HEK293T (cell line): ENCODE measurements at regions not wholly inside any gene's neighbourhood (a gene's known extent, or its start where the extent isn't known, plus 50 kb on each side); places are given as distances from the start of the nearest gene placed in this dataset.
"Not testable (repeated sequence)": the region's sequence is repeated elsewhere in the genome, so short reads cannot be mapped to it uniquely, and the experiment has no call there.

ENCODE experiments used
- CTCF ChIA-PET: fragments of 350-600 bp; formaldehyde crosslinking; extraction: SDS; loops from one replicate; lab custom pipeline; 2021; ENCODE audit warnings: antibody characterized with exemption, inconsistent platforms; lab: Yijun Ruan, JAX
- POLR2A ChIA-PET: fragments of 350-600 bp; formaldehyde crosslinking; extraction: SDS; loops from one replicate; lab custom pipeline; 2020; ENCODE audit warnings: antibody characterized with exemption, inconsistent platforms; lab: Yijun Ruan, JAX
- DNase-seq: peaks from one replicate; pipeline ENCODE4 v3.0.0; 2012; ENCODE audit warnings: mixed read lengths; ENCODE audit errors: extremely low spot score
- ARNT ChIP-seq: fragments of 450-650 bp; IDR thresholded peaks from 2 replicates; pipeline ENCODE4 v1.6.1; 2017; ENCODE audit warnings: mild to moderate bottlenecking
- BHLHE40 ChIP-seq: fragments of 450-650 bp; IDR thresholded peaks from 2 replicates; pipeline ENCODE4 v1.6.1; 2016; ENCODE audit warnings: mild to moderate bottlenecking, moderate library complexity, borderline replicate concordance
- CTBP1 ChIP-seq: fragments of 450-650 bp; IDR thresholded peaks from 2 replicates; pipeline ENCODE4 v1.6.1; 2016; ENCODE audit warnings: borderline replicate concordance
- ELF4 ChIP-seq: fragments of 450-650 bp; IDR thresholded peaks from 2 replicates; pipeline ENCODE4 v1.6.1; 2017; ENCODE audit warnings: antibody characterized with exemption
- FOXA1 ChIP-seq: fragments of 450-650 bp; IDR thresholded peaks from 2 replicates; pipeline ENCODE4 v1.6.1; 2016; ENCODE audit warnings: mild to moderate bottlenecking
- FOXK2 ChIP-seq: fragments of 450-650 bp; IDR thresholded peaks from 2 replicates; pipeline ENCODE4 v1.6.1; 2016; ENCODE audit warnings: mild to moderate bottlenecking
- FOXM1 ChIP-seq: fragments of 450-650 bp; IDR thresholded peaks from 2 replicates; pipeline ENCODE4 v1.6.1; 2017; ENCODE audit warnings: mild to moderate bottlenecking, borderline replicate concordance
- HDGF ChIP-seq: fragments of 450-650 bp; IDR thresholded peaks from 2 replicates; pipeline ENCODE4 v1.6.1; 2017; ENCODE audit warnings: antibody characterized with exemption, borderline replicate concordance
- L3MBTL2 ChIP-seq: fragments of 450-650 bp; conservative IDR thresholded peaks from 2 replicates; pipeline ENCODE4 v1.6.1; 2016; ENCODE audit warnings: mild to moderate bottlenecking
- LEF1 ChIP-seq: fragments of 450-650 bp; IDR thresholded peaks from 2 replicates; pipeline ENCODE4 v1.6.1; 2017; ENCODE audit warnings: mild to moderate bottlenecking, borderline replicate concordance
- NFRKB ChIP-seq: fragments of 450-650 bp; IDR thresholded peaks from 2 replicates; pipeline ENCODE4 v1.6.1; 2016; ENCODE audit warnings: mild to moderate bottlenecking, moderate library complexity
- SP1 ChIP-seq: fragments of 450-650 bp; IDR thresholded peaks from 2 replicates; pipeline ENCODE4 v1.6.1; 2017
- SUZ12 ChIP-seq: fragments of 450-650 bp; IDR thresholded peaks from 2 replicates; pipeline ENCODE4 v1.6.1; 2016; ENCODE audit warnings: mild to moderate bottlenecking
- TARDBP ChIP-seq: fragments of 450-650 bp; IDR thresholded peaks from 2 replicates; pipeline ENCODE4 v1.6.1; 2016
- ZNF384 ChIP-seq: fragments of 450-650 bp; IDR thresholded peaks from 2 replicates; pipeline ENCODE4 v1.6.1; 2016
- TF ChIP-seq, protein P1 (sequence below): fragments of 450-650 bp; IDR thresholded peaks from 2 replicates; pipeline ENCODE4 v1.6.1; 2016

DNA sequence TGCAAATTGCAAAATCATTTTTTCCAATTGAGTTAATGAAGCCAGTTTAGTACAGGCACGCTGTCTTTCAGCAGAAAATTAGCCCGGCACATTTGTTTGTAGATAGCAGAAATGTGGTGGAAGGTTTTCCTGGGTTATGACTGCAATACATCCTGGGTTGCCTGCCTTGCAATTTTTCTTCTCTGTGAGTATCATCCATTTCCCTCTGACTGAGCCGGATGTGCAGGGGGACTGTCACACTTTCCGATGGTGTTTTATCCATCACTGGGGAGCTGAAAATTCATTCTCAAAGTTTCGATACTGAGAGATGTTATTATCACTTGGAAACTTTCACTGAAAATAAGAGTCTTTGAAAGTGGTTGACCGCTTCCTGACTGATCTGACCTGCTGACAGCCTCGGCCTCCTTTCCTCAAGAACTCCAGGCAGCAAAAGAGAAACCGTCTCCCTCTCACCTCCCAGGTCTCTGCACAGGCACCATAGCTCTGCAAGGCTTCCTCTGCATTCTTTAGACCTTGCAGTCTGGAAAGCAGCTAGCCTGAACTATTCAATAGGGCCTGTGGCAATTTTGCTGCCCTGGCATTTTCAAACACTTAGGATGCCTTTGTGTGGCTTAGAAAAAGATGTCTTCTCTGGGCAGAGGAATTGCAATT, 320.8 kb upstream of the NRP1 start:
- DNase-seq = no peak
- ChIA-PET CTCF (no interaction called here), POLR2A (no interaction called here)
- TF ChIP-seq L3MBTL2 = no peak
- TF ChIP-seq, protein P1, sequence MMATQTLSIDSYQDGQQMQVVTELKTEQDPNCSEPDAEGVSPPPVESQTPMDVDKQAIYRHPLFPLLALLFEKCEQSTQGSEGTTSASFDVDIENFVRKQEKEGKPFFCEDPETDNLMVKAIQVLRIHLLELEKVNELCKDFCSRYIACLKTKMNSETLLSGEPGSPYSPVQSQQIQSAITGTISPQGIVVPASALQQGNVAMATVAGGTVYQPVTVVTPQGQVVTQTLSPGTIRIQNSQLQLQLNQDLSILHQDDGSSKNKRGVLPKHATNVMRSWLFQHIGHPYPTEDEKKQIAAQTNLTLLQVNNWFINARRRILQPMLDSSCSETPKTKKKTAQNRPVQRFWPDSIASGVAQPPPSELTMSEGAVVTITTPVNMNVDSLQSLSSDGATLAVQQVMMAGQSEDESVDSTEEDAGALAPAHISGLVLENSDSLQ = no peak
- no peak for TF ChIP-seq NFRKB
- TF ChIP-seq FOXA1 = no peak
- no peak for TF ChIP-seq ZNF384

DNA sequence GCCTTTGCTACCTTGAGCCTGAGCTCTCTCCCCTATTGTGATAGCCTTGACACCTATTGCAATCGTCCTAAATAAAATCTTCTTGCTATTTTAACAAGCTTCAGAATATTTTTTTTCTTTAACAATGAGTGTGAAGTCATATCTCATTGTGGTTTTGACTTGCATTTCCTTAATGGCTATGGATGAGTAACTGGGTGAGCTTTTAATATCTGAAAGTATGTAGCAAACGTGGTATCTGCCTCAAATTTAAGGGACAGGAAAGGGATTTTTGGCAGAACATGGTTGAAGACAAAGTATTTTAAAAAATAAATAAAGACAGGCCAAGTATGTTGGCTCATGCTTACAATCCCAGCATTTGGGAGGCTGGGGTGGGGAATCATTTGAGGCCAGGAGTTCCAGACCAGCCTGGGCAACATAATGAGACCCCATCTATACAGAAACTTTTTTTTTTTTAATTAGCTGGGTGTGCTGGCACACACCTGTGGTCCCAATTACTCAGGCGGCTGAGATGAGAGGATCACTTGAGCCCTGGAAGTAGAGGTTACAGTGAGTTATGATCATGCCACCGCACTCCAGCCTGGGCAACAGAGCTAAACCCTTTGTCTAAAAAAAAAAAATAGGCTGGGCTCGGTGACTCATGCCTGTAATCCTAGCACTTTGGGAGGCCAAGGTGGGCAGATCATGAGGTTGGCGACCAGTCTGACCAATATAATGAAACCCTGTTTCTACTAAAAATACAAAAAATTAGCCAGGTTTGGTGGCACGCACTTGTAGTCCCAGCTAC, 319.3 kb upstream of the NRP1 start:
- DNase-seq = no peak

DNA sequence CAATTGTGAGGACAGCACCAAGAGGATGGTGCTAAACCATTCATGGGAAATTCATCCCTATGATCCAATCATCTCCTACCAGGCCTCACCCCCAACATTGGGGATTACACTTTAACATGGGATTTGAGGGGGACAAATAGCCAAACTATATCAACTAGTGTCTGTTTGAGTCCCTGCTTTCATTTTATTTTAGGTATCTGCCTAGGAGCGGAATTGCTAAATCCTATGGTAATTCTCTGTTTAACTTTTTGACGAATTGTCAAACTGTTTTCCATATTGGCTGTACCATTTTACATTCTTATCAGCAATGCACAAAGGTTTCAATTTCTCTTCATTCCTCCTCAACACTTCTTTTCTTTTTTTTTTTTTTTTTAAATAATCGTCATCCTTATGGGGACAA, 318.4 kb upstream of the NRP1 start:
- ChIA-PET CTCF (no interaction called here), POLR2A (no interaction called here)
- no peak for DNase-seq
- TF ChIP-seq LEF1 = no peak
- no peak for TF ChIP-seq FOXM1
- no peak for TF ChIP-seq HDGF
- no peak for TF ChIP-seq FOXA1
- TF ChIP-seq FOXK2 = no peak
- no peak for TF ChIP-seq ARNT
- TF ChIP-seq SP1 = no peak
- TF ChIP-seq NFRKB = no peak
- TF ChIP-seq, protein P1 = no peak
- no peak for TF ChIP-seq CTBP1
- TF ChIP-seq L3MBTL2 = no peak
- no peak for TF ChIP-seq ELF4
- TF ChIP-seq ZNF384 = no peak
- no peak for TF ChIP-seq TARDBP
- no peak for TF ChIP-seq BHLHE40
- TF ChIP-seq SUZ12 = no peak

More for the DNA sequence above, 319.3 kb upstream of the NRP1 start:
- TF ChIP-seq L3MBTL2 (no peak), CTBP1 (no peak), FOXM1 (no peak)
- ChIA-PET CTCF (no interaction called here), POLR2A (no interaction called here)

DNA sequence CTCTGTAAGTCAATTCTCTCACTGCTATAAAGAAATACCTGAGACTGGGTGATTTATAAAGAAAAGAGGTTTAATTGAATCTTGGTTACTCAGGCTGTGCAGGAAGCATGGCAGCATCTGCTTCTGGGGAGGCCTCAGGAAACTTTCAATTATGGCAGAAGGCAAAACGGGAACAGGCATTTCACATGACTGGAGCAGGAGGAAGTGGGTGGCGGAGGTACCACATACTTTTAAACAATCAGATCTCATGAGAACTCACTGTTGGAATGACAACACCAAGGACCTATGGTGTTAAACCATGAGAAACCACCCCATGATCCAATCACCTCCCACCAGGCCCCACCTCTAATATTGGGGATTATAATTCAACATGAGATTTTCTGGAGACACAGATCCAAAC, 315.7 kb upstream of the NRP1 start:
- POLR2A ChIA-PET, DNase-seq, CTCF ChIA-PET: not testable (repeated sequence)

DNA sequence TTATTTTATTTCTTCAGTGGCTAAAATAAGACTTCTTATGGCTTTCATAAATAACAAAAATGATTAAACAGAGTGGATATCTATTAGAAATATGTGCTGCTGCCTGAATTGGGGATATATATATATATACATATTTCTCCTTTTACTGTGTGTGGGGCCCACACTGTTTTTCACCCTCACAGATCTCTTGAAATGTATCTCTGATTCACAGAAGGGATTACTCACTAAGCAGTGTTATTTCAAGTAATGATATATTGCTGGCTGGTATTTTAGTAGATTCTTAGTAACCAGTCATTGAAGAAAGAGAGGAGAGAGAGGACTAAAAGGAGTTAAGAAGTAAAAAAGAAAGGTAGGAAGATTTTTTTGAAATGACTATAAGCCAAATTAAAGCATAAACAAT, 308.6 kb upstream of the NRP1 start:
- CTCF ChIA-PET = no interaction called here
- no peak for TF ChIP-seq NFRKB
- no peak for TF ChIP-seq FOXA1
- no peak for TF ChIP-seq SP1
- TF ChIP-seq CTBP1 = no peak
- no peak for TF ChIP-seq BHLHE40
- TF ChIP-seq, protein P1 = no peak
- TF ChIP-seq ZNF384 = no peak
- no peak for TF ChIP-seq HDGF
- no peak for TF ChIP-seq TARDBP
- no peak for TF ChIP-seq ARNT
- no peak for TF ChIP-seq FOXK2
- no peak for TF ChIP-seq FOXM1
- no peak for TF ChIP-seq L3MBTL2
- POLR2A ChIA-PET = no interaction called here
- DNase-seq = no peak

DNA sequence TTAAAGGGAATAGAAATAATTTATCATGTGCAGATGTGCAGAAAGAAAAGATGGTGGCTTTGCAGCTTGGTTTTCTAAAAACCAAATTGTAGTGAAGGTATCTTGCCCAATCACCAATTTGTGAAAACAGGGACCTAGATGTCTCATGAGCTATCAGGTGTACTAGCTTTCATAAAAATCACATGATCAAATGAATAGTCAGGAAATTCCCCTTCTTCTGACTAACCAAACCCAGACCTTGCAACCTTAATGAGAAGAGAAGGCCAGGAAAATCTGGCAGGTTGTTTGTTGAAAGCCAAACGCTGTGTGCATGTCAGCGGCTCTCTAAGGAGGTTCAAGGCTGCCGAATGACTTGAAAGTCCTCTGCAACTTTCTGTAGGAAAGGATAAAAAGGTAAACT, 304.4 kb upstream of the NRP1 start:
- CTCF ChIA-PET = no interaction called here

More for the DNA sequence above, 304.4 kb upstream of the NRP1 start:
- no peak for TF ChIP-seq ZNF384
- no peak for TF ChIP-seq ARNT
- no peak for TF ChIP-seq TARDBP
- no peak for TF ChIP-seq NFRKB
- TF ChIP-seq CTBP1 = no peak
- no peak for TF ChIP-seq SUZ12
- TF ChIP-seq LEF1 = no peak
- no peak for TF ChIP-seq L3MBTL2
- no peak for DNase-seq
- POLR2A ChIA-PET = no interaction called here
